ENCODE measurements at regions not wholly inside any gene's neighbourhood (a gene's known extent, or its start where the extent isn't known, plus 50 kb on each side); places are given as distances from the start of the nearest gene placed in this dataset.

GRCh38 chr20:41770965-41771364, 152.8 kb upstream of the CHD6 start:
- no peak for ATAC-seq
- WGBS, 4 donors = 57 to 61% (median 60%) methylated on average over 2 of the region's 2 CpGs
- Histone ChIP-seq H3K4me1 (no peaks in the 10 kb centered on the region), H3K36me3 (no peaks in the 10 kb centered on the region), H3K27me3 (peaks cover 0 to 17% (median 0%) of the 10 kb centered on the region in 9 donors), H3K4me3 (no peak overlapping the region), H3K27ac (no peak overlapping the region), H3K9me3 (no peaks in the 10 kb centered on the region)
- intact Hi-C loops (cut with DNase I) = no loop called here
- no peak for DNase-seq
- TF ChIP-seq POLR2A (IDR thresholded peaks at IDR 0.05) = no peak
- TF ChIP-seq CTCF (IDR thresholded peaks at IDR 0.05) = no peak

- ATAC-seq (no peak), DNase-seq (no peak)
- H3K27me3 ChIP-seq = peaks cover 0 to 17% (median 0%) of the 10 kb centered on the region in 9 donors
- TF ChIP-seq CTCF (IDR thresholded peaks at IDR 0.05) (no peak), POLR2A (IDR thresholded peaks at IDR 0.05) (no peak)
- no peaks in the 10 kb centered on the region for H3K36me3 ChIP-seq
- WGBS, 4 donors = 57 to 66% (median 60%) methylated on average over 3 of the region's 3 CpGs
- H3K27ac ChIP-seq = no peak overlapping the region
- no peak overlapping the region for H3K4me3 ChIP-seq
- intact Hi-C loops (cut with DNase I) = no loop called here
- H3K4me1 ChIP-seq = no peaks in the 10 kb centered on the region
- no peaks in the 10 kb centered on the region for H3K9me3 ChIP-seq
Observed at GRCh38 chr20:41770427-41770826, 152.2 kb upstream of the CHD6 start.

GRCh38 chr20:41769592-41770018, 151.4 kb upstream of the CHD6 start:
- ATAC-seq = no peak
- intact Hi-C loops (cut with DNase I) = no loop called here
- Histone ChIP-seq H3K27me3 (peaks cover 0 to 17% (median 0%) of the 10 kb centered on the region in 9 donors), H3K9me3 (no peaks in the 10 kb centered on the region), H3K27ac (no peak overlapping the region), H3K4me1 (no peaks in the 10 kb centered on the region), H3K4me3 (no peak overlapping the region), H3K36me3 (no peaks in the 10 kb centered on the region)
- TF ChIP-seq POLR2A (IDR thresholded peaks at IDR 0.05) (no peak), CTCF (IDR thresholded peaks at IDR 0.05) (no peak)
- 36 to 42% (median 38%) methylated on average over 5 of the region's 5 CpGs for WGBS, 4 donors
- no peak for DNase-seq

GRCh38 chr20:41750137-41750536, 132.0 kb upstream of the CHD6 start:
- TF ChIP-seq POLR2A (IDR thresholded peaks at IDR 0.05) (no peak), CTCF (IDR thresholded peaks at IDR 0.05) (no peak)
- no peak for DNase-seq
- WGBS, 4 donors = 69 to 77% (median 74%) methylated on average over 5 of the region's 5 CpGs
- no peak overlapping the region for H3K27ac ChIP-seq
- no peak overlapping the region for H3K4me3 ChIP-seq
- H3K4me1 ChIP-seq = no peaks in the 10 kb centered on the region
- H3K36me3 ChIP-seq = no peaks in the 10 kb centered on the region
- intact Hi-C loops (cut with DNase I) = no loop called here
- peaks cover 0 to 16% (median 0%) of the 10 kb centered on the region in 9 donors for H3K27me3 ChIP-seq
- H3K9me3 ChIP-seq = peaks cover 0 to 13% (median 0%) of the 10 kb centered on the region in 12 donors
- no peak for ATAC-seq

Data from heart left ventricle (tissue), 16 donors.